Thoracic aorta (tissue), 2 donors: ENCODE measurements at regions not wholly inside any gene's neighbourhood (a gene's known extent, or its start where the extent isn't known, plus 50 kb on each side); places are given as distances from the start of the nearest gene placed in this dataset.
"Not testable (repeated sequence)": the region's sequence is repeated elsewhere in the genome, so short reads cannot be mapped to it uniquely, and the experiment has no call there.

Source experiments
- ATAC-seq: fragments of 150-250 bp; one replicate; pipeline ENCODE4 v1.8.0; 2017; ENCODE audit warnings: low read depth; ENCODE audit not compliant: insufficient number of reproducible peaks, low FRiP score
- DNase-seq: peaks from one replicate; pipeline ENCODE4 v3.0.0-alpha.2; 2020; ENCODE audit warnings: low spot score
- H3K27ac ChIP-seq, 2 donors: fragments of 200-600 bp; sonication (generic); 1 replicate in 1 of 2; 2 replicates in 1 of 2; pipeline ENCODE4 v1.5.1; 2016; ENCODE audit warnings: mild to moderate bottlenecking in 2 of 2, moderate library complexity in 2 of 2
- H3K27me3 ChIP-seq: fragments of 200-600 bp; sonication (generic); replicated peaks from 2 replicates; pipeline ENCODE4 v1.6.0; 2016; ENCODE audit warnings: mild to moderate bottlenecking; ENCODE audit not compliant: insufficient read depth
- H3K36me3 ChIP-seq: fragments of 200-600 bp; sonication (generic); one replicate; pipeline ENCODE4 v1.5.1; 2016
- H3K4me1 ChIP-seq, 2 donors: fragments of 200-600 bp; sonication (generic); 1 replicate in 1 of 2; 2 replicates in 1 of 2; pipeline versions ENCODE4 v1.5.1 to v1.6.0; 2016; ENCODE audit warnings: low read depth in 2 of 2, mild to moderate bottlenecking in 1 of 2; ENCODE audit not compliant: control insufficient read depth in 1 of 2
- H3K4me3 ChIP-seq: fragments of 200-600 bp; sonication (generic); 2 replicates; pipeline ENCODE4 v1.5.1; 2016; ENCODE audit warnings: mild to moderate bottlenecking
- H3K9me3 ChIP-seq: fragments of 200-600 bp; sonication (generic); 2 replicates; pipeline ENCODE4 v1.5.1; 2016

DNA sequence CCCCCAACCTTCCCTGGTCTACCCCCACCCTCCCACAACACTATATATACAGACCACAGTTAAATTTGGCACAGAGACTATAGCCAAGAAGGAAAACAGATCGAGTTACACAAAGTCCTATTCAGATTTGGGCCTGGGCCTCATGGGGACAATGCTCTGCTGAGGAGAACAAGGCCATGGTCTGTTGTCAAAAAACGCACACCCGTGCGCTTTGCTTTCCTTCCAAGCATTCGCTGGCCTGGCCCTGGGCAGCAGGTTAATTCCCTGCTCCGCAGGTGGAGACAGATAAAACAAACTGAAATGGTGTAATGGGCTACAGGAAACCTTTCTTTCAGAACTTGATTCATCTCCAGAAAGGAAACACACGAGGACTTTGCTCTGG is 256.2 kb downstream of the BCL2L11 start:
- not testable (repeated sequence) for H3K36me3 ChIP-seq, H3K9me3 ChIP-seq, H3K27ac ChIP-seq, H3K4me1 ChIP-seq, DNase-seq, H3K27me3 ChIP-seq, H3K4me3 ChIP-seq, ATAC-seq

DNA sequence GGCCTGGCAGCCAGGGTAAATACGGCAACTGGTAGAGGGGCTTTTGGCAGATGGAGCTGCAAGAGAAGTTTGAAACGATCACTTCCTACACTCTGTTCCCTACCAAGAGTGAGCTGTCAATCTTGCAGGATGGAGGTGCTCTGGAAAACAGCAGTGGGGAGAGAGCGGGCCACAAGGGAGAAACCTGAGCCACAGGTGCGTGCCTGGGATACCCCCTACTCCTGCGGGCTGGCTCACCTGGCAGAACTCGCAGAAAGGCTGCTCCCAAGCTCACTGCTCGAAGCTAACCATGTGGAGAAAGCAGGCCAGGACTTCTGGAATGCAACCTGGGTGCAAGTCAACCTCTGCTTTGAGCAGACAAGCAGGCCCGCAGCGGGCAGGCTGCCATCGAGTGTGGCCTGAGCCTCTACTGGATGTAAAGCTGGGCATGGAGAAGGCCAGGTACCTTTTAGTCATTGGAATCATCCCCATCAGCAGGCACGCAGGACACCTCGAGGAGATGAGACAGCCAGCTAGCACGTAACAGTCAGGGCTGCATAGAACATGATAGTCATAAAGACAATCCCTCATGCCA is 256.8 kb downstream of the BCL2L11 start:
- not testable (repeated sequence) for H3K4me3 ChIP-seq, H3K27me3 ChIP-seq, H3K36me3 ChIP-seq, ATAC-seq, H3K9me3 ChIP-seq, H3K27ac ChIP-seq, DNase-seq, H3K4me1 ChIP-seq

DNA sequence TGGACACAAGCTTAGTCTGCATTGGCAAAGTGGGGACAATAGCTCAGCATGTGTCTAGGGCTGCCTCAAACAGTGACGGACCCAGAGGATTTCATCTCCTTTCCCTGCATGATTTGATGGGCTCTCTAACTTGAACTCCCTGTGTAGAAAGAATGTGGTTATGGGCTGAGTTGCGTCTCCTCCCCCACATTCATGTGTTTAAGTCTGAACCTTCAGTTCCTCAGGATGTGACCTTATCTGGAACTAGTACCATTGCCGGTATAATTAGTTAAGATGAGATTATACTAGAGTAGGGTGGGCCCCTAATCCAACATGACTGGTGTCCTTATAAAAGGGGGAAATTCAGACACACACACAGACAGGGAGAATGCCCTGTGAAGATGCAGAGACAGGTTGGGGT is 257.6 kb downstream of the BCL2L11 start:
- not testable (repeated sequence) for DNase-seq, H3K27me3 ChIP-seq, H3K27ac ChIP-seq, H3K9me3 ChIP-seq, ATAC-seq, H3K36me3 ChIP-seq, H3K4me1 ChIP-seq, H3K4me3 ChIP-seq

DNA sequence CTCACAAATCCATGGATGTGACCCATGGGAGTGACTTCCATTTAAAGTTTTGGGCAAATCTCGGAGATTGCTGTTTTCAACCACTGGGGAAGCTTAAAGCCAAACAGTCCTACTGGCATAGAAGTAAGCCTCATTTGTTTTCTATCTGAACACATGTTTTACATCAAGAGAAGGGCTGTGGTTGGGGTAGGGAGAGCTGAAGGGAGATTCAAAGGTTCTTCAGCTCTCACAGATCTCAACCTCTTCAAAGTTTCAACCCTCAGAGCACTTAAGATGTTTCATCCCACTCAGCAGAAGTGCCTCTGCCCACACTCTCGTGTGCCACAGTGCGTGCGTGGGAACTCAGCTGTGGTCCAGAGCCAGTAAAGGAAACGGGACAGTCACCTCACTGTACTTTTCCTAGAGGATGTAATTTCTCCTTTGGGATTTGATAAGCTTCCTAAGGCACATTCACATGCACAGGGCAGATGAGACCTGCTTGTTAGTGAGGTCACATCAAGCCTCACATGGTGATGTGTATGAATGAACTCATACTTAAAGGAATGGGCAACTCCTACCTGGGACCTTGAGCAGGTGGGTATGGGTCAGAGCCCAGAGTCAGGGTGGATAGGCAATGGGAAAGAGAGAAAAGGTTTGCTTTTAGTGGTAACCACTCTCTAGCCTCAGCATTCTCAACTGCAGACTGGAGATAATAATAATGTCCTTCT is 260.2 kb downstream of the BCL2L11 start:
- not testable (repeated sequence) for H3K4me3 ChIP-seq, H3K9me3 ChIP-seq, H3K27ac ChIP-seq, H3K4me1 ChIP-seq, ATAC-seq, DNase-seq, H3K36me3 ChIP-seq, H3K27me3 ChIP-seq

DNA sequence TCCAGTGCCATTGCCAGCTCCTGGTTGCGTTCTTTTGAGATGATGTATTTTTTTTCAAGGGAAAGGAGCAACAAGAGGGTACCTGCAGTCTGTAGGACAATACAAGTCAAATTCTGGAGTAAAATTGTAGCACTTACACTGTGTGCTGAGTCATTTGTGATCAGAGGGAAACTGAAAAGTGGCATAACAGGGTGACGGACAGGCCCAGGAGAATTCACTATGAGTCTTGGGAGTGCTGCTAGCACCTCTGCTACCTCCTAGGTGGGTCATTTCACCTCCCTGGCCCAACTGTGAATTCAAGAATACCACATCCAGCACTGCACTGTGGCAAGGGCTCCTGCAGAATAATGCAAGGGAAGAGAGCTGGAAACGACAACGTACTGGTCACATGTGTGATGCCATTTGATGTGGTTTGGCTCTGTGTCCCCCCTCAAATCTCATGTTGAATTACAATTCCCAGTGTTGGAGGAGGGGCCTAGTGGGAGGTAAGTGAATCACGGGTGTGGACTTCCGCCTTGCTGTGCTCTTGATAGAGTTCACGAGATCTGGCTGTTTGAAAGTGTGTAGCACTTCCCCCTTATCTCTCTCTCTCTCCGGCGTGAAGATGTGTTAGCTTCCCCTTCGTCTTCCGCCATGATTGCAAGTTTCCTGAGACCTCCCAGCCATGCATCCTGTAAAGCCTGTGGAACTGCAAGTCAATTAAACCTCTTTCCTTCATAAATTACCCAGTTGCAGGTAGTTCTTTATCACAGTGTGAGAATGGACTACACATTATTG is 261.0 kb downstream of the BCL2L11 start:
- H3K27ac ChIP-seq, DNase-seq, H3K4me1 ChIP-seq, H3K36me3 ChIP-seq, ATAC-seq, H3K4me3 ChIP-seq, H3K9me3 ChIP-seq, H3K27me3 ChIP-seq: not testable (repeated sequence)

DNA sequence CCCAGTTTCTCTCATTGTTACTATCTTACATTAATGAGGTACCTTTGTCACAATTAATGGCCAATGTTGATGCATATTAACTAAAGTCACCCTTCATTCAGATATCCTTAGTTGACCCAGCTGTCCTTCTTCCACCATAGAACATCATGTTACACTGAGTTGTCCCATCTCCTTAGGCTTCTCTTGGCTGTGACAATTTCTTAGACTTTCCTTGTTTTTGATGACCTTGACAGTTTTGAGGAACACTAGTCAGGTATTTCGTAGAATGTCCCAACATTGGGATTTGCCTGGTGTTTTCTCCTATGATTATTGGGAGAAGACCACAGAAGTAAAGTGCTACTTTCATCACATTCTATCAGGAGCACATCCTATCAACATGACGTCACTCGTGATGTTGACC is 261.8 kb downstream of the BCL2L11 start:
- H3K9me3 ChIP-seq, H3K27me3 ChIP-seq, H3K27ac ChIP-seq, H3K36me3 ChIP-seq, H3K4me1 ChIP-seq, ATAC-seq, DNase-seq, H3K4me3 ChIP-seq: not testable (repeated sequence)

DNA sequence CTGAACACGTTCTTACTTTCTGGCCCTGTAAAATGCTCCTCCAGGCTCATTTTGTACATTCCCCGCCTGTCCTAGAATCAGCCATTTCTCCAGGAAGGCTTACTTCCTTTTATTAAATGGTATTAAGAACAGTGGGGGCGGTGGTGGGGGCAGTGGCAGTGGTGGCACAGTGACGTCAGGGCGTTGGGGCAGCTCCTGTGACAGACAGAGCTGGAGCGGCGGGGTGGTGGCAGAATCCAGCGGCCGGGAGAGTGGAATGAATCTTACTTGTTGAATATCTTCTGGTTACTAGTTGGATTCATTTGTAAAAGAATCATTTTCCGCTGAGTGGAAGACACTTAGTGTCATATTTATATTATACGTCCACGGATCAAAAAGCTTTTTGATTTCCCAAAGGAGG is 262.6 kb downstream of the BCL2L11 start:
- not testable (repeated sequence) for H3K4me1 ChIP-seq, H3K27me3 ChIP-seq, ATAC-seq, H3K4me3 ChIP-seq, DNase-seq, H3K9me3 ChIP-seq, H3K36me3 ChIP-seq, H3K27ac ChIP-seq

DNA sequence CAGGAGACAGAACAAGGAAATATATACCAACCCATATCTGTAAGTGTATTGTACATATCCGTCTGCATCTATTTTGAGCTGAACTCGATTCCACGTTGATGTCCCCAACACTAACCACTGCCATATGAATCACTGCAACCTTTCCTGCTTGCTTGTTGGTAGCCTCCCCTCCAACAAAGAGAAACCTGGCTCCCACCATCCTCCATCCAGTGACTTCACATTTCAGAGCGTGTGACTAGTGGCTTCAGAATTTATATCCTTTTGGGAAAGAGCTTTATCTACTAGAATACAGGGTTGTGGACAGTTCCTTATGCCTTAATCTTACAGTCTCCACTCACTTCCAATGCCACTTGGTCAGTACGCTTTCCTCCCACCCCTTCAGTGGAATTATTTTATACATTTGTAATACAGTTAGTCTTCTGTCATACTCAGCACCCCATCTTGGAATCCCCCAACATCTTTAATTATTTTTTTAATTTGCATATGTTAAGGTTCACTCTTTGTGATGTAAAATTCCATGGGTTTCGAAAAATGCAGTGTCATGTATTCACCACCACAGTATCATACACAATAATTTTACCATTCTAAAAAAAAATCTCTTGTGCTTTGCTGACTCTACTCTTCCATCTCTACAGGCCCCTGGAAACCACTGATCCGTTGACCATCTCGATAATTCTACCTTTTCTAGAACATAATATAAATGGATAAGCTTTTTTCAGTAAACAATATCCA is 264.7 kb downstream of the BCL2L11 start:
- H3K4me1 ChIP-seq, H3K27me3 ChIP-seq, ATAC-seq, H3K27ac ChIP-seq, H3K36me3 ChIP-seq, DNase-seq, H3K4me3 ChIP-seq, H3K9me3 ChIP-seq: not testable (repeated sequence)

DNA sequence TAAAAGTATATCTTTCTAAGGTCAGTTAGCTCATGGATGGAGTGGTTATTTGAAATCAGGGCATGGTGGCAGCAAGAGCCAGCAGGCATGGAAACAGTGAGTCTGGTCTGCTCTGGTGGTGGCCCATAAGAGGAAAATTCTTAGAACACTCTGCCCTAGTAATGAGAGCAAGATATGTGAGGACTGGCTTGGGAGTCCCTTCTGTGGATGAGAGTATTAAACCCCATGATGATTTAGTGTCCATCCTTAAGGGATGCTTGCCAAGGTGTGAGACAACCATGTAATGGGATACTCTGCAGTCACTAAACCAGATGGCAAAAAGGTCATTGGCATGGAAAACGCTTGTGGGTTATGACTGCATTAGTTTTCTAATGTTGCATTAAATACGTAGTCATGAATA is 269.9 kb downstream of the BCL2L11 start:
- DNase-seq, H3K9me3 ChIP-seq, H3K4me3 ChIP-seq, H3K36me3 ChIP-seq, ATAC-seq, H3K27me3 ChIP-seq, H3K4me1 ChIP-seq, H3K27ac ChIP-seq: not testable (repeated sequence)

DNA sequence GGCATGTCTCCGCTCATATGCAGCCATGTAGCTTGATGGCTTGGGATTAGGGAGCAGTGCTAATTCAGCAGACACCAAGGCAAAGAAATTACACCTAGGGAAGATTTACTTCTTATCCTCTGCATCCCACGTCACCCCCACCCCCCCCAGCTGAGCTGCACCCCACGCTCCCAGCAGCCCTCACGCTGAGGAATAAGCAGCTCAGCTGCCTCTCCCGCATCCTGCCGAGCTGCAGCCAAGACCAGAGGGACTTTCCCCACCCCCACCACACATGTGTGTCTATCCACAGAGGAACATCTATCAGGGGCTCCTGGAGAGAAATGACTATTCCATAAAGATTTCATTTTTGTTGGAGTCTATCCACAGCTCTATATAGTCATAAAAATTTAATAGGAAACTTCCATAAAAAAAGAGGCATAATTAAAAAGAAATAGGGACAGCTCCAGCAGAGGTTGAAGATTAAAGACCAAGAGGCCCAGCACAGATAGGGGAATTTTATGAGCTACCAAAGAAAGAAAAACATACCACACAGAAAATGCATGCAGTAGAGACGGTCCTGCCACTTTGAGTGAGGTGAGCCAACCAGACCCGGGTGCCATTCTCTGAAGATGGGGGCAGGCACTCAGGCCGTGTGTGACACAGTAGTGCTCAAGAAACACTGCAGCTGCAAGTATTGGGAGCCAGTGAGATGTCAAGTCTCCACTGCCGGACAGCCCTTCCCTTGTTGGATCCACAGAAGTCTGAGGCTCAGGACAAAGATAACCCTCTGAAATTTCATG is 274.8 kb downstream of the BCL2L11 start:
- not testable (repeated sequence) for H3K9me3 ChIP-seq, ATAC-seq, H3K4me3 ChIP-seq, H3K27ac ChIP-seq, H3K36me3 ChIP-seq, DNase-seq, H3K27me3 ChIP-seq, H3K4me1 ChIP-seq

DNA sequence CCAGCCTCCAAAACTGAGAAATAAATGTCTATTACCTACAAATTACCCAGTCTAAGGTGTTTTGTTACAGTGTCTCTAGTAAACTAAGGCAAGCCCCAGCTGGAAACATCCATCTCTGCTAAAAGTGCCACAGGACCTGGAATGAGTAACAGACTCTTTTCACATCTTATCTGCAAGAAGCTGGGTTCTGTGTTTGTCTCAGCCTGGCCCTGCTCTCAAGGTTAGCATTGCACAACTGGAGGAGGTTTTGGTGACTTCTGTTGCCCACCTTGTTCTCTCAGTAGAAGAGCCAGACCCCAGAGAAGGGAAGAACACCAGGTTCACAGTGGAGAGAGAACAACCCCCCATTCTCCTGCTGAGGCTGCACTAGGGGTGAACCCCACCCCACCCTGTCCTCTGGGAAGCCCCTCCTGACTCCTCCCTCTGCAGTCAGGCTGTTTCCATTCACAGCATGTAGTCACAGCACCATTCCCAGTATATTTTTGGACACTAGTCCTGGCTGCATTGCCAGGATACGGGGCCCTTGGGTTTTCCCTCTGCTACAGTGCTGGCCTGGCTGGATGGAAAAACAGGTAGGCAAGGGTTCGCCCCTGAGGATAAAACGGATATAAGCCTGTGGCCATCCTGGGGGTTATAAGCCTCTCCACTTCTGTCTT is 280.0 kb downstream of the BCL2L11 start:
- not testable (repeated sequence) for H3K9me3 ChIP-seq, H3K4me1 ChIP-seq, H3K27me3 ChIP-seq, H3K4me3 ChIP-seq, H3K27ac ChIP-seq, H3K36me3 ChIP-seq, ATAC-seq, DNase-seq
